Liver (tissue), 8 donors: ENCODE measurements at regions not wholly inside any gene's neighbourhood (a gene's known extent, or its start where the extent isn't known, plus 50 kb on each side); places are given as distances from the start of the nearest gene placed in this dataset.

Experiments
- DNase-seq: peaks from one replicate; pipeline ENCODE4 v3.0.0-alpha.2; 2017; ENCODE audit warnings: low spot score
- H3K27ac ChIP-seq, 2 donors: one replicate each; pipeline ENCODE4 v1.7.0; 2013; ENCODE audit warnings: inconsistent platforms in 2 of 2, low read length in 2 of 2, control low read depth in 1 of 2, low read depth in 1 of 2, mild to moderate bottlenecking in 1 of 2
- H3K27me3 ChIP-seq, 4 donors: one replicate each; pipeline versions ENCODE4 v1.6.1 to v1.7.0; 2013; ENCODE audit warnings: low read length in 3 of 4, inconsistent platforms in 1 of 4, mild to moderate bottlenecking in 1 of 4, moderate library complexity in 1 of 4; ENCODE audit not compliant: control insufficient read depth in 4 of 4, insufficient read depth in 4 of 4
- H3K36me3 ChIP-seq, 4 donors: one replicate each; pipeline versions ENCODE4 v1.6.1 to v1.7.0; 2013; ENCODE audit warnings: low read length in 3 of 4, mild to moderate bottlenecking in 3 of 4, low read depth in 1 of 4, moderate library complexity in 1 of 4; ENCODE audit not compliant: control insufficient read depth in 4 of 4, insufficient read depth in 3 of 4
- H3K4me1 ChIP-seq, 4 donors: one replicate each; pipeline versions ENCODE4 v1.6.1 to v1.7.0; 2013; ENCODE audit warnings: low read length in 3 of 4, mild to moderate bottlenecking in 3 of 4, moderate library complexity in 1 of 4; ENCODE audit not compliant: control insufficient read depth in 4 of 4, insufficient read depth in 4 of 4
- H3K4me3 ChIP-seq, 3 donors: one replicate each; pipeline versions ENCODE4 v1.6.1 to v1.7.0; 2013; ENCODE audit warnings: low read length in 3 of 3, control low read depth in 1 of 3, low read depth in 1 of 3, mild to moderate bottlenecking in 1 of 3
- H3K9ac ChIP-seq, 2 donors: one replicate each; pipeline ENCODE4 v1.7.0; 2013; ENCODE audit warnings: low read length in 2 of 2, mild to moderate bottlenecking in 2 of 2, moderate library complexity in 2 of 2, control low read depth in 1 of 2, low read depth in 1 of 2
- H3K9me3 ChIP-seq, 4 donors: one replicate each; pipeline versions ENCODE4 v1.6.1 to v1.7.0; 2013; ENCODE audit warnings: low read length in 3 of 4; ENCODE audit not compliant: control insufficient read depth in 4 of 4
- ATF3 ChIP-seq: IDR thresholded peaks from 2 replicates; pipeline ENCODE4 v1.6.1; 2016; ENCODE audit warnings: antibody characterized with exemption
- CTCF ChIP-seq: fragments of 150-350 bp; IDR thresholded peaks from 2 replicates; pipeline ENCODE4 v1.5.1; 2017; ENCODE audit warnings: improper control_type of control experiment, low read depth, low read length; ENCODE audit not compliant: missing input control
- FOXA2 ChIP-seq: IDR thresholded peaks from 2 replicates; pipeline ENCODE4 v1.6.1; 2016; ENCODE audit warnings: antibody characterized with exemption
- GABPA ChIP-seq, 2 donors: IDR thresholded peaks in 1 of 2; conservative IDR thresholded peaks in 1 of 2; 2 replicates each; pipeline ENCODE4 v1.6.1; 2016; ENCODE audit warnings: antibody characterized with exemption in 2 of 2, mild to moderate bottlenecking in 1 of 2, moderate library complexity in 1 of 2
- HNF4A ChIP-seq, 2 donors: conservative IDR thresholded peaks; 2 replicates each; pipeline ENCODE4 v1.6.1; 2016; ENCODE audit warnings: antibody characterized with exemption in 2 of 2, mild to moderate bottlenecking in 2 of 2
- HNF4G ChIP-seq: IDR thresholded peaks from 2 replicates; pipeline ENCODE4 v1.6.1; 2016; ENCODE audit warnings: antibody characterized with exemption
- JUND ChIP-seq, 2 donors: IDR thresholded peaks; 2 replicates each; pipeline ENCODE4 v1.6.1; 2016; ENCODE audit warnings: antibody characterized with exemption in 2 of 2
- MAX ChIP-seq: IDR thresholded peaks from 2 replicates; pipeline ENCODE4 v1.6.1; 2016; ENCODE audit warnings: antibody characterized with exemption
- NR2F2 ChIP-seq: IDR thresholded peaks from 2 replicates; pipeline ENCODE4 v1.6.1; 2016; ENCODE audit warnings: antibody characterized with exemption
- RAD21 ChIP-seq, 2 donors: IDR thresholded peaks; 2 replicates each; pipeline ENCODE4 v1.6.1; 2016; ENCODE audit warnings: antibody characterized with exemption in 2 of 2, mild to moderate bottlenecking in 2 of 2
- REST ChIP-seq: IDR thresholded peaks from 2 replicates; pipeline ENCODE4 v1.6.1; 2016; ENCODE audit warnings: antibody characterized with exemption, mild to moderate bottlenecking
- RXRA ChIP-seq, 2 donors: IDR thresholded peaks; 2 replicates each; pipeline ENCODE4 v1.6.1; 2017 to 2018; ENCODE audit warnings: antibody characterized with exemption in 2 of 2, mild to moderate bottlenecking in 1 of 2
- SP1 ChIP-seq: IDR thresholded peaks from 2 replicates; pipeline ENCODE4 v1.6.1; 2018; ENCODE audit warnings: antibody characterized with exemption, mild to moderate bottlenecking
- YY1 ChIP-seq: IDR thresholded peaks from 2 replicates; pipeline ENCODE4 v1.6.1; 2016; ENCODE audit warnings: antibody characterized with exemption, mild to moderate bottlenecking
- WGBS: extraction: QIAGEN DNeasy Blood & Tissue Kit; methylation state at CpG from one replicate; pipeline ENCODE4 v1.1.7; 2013; 5-methylcytosine and 5-hydroxymethylcytosine counted together
- donor health status: healthy.
- donor health status: healthy.
- donor health status: healthy.
- donor health status: healthy.
- donor health status: healthy.

- H3K4me3 ChIP-seq, result no peak overlapping the region
- no peak overlapping the region for H3K27ac ChIP-seq
- H3K9me3 ChIP-seq, result no peaks in the 10 kb centered on the region
- TF ChIP-seq GABPA (IDR thresholded peaks at IDR 0.05 in 1 of 2, conservative IDR thresholded peaks at IDR 0.05 in 1 of 2) (no peak), ATF3 (no peak), NR2F2 (no peak), MAX (no peak), HNF4G (no peak), SP1 (no peak), RAD21 (IDR thresholded peaks at IDR 0.05) (no peak), FOXA2 (no peak), JUND (IDR thresholded peaks at IDR 0.05) (no peak), HNF4A (conservative IDR thresholded peaks at IDR 0.05) (no peak), YY1 (no peak), REST (no peak), CTCF (no peak)
- H3K36me3 ChIP-seq, result no peaks in the 10 kb centered on the region
- H3K27me3 ChIP-seq, result peaks cover 0 to 4% (median 0%) of the 10 kb centered on the region in 4 donors
- no peak for DNase-seq
- no peaks in the 10 kb centered on the region for H3K4me1 ChIP-seq
- WGBS, result 90% methylated on average over 10 of the region's 10 CpGs
- H3K9ac ChIP-seq, result no peak overlapping the region
These were observed 139.0 kb upstream of the JAG1 start for GRCh38 chr20:10812759-10813327.

GRCh38 chr20:10823585-10823984, 149.8 kb upstream of the JAG1 start:
- no peaks in the 10 kb centered on the region for H3K9me3 ChIP-seq
- H3K4me1 ChIP-seq, result no peaks in the 10 kb centered on the region
- no peak overlapping the region for H3K27ac ChIP-seq
- WGBS, result 82% methylated on average over 3 of the region's 3 CpGs
- no peak overlapping the region for H3K4me3 ChIP-seq
- no peak for DNase-seq
- H3K36me3 ChIP-seq, result no peaks in the 10 kb centered on the region
- no peak overlapping the region for H3K9ac ChIP-seq
- no peaks in the 10 kb centered on the region for H3K27me3 ChIP-seq
- TF ChIP-seq RXRA (IDR thresholded peaks at IDR 0.05) (no peak), RAD21 (IDR thresholded peaks at IDR 0.05) (peak in 1 of 2 donors; percentile 10), NR2F2 (no peak)
